PC-9 (cell line): ENCODE measurements at regions not wholly inside any gene's neighbourhood (a gene's known extent, or its start where the extent isn't known, plus 50 kb on each side); places are given as distances from the start of the nearest gene placed in this dataset.
"Not testable (repeated sequence)": the region's sequence is repeated elsewhere in the genome, so short reads cannot be mapped to it uniquely, and the experiment has no call there.

Experiments
- BruUV-seq: library from RNA; stranded (reverse); fragments of 400-500 nt; replicated peaks from 2 replicates; lab custom pipeline; 2021; lab: Mats Ljungman, UMichigan
- CTCF ChIA-PET: fragments of 300-600 bp; sonication (Branson Sonifier 250); formaldehyde crosslinking; loops from one replicate; lab custom pipeline; 2022; ENCODE audit warnings: antibody characterized with exemption; lab: Charles Lee
- POLR2A ChIA-PET: fragments of 300-600 bp; sonication (Branson Sonifier 250); formaldehyde crosslinking; loops from one replicate; lab custom pipeline; 2022; ENCODE audit warnings: antibody characterized with exemption; ENCODE audit not compliant: unreplicated experiment; lab: Charles Lee
- DNase-seq, 2 experiments: peaks; one replicate each; pipeline versions ENCODE4 v3.0.0 to v3.0.0-alpha.2; 2015 to 2022; ENCODE audit warnings: mixed read lengths in 1 of 2
- H2AFZ ChIP-seq: fragments of 200-600 bp; sonication (generic); 2 replicates; pipeline ENCODE4 v1.8.1; 2017; ENCODE audit warnings: antibody characterized with exemption
- H3F3A ChIP-seq: fragments of 200-600 bp; sonication (generic); 2 replicates; pipeline ENCODE4 v1.8.1; 2017; ENCODE audit warnings: antibody characterized with exemption, mild to moderate bottlenecking, low read depth; ENCODE audit not compliant: insufficient read depth
- H3K27ac ChIP-seq: fragments of 200-600 bp; sonication (generic); 2 replicates; pipeline ENCODE4 v1.6.1; 2016; ENCODE audit warnings: mixed run types
- H3K27me3 ChIP-seq: fragments of 200-600 bp; sonication (generic); 2 replicates; pipeline ENCODE4 v1.6.1; 2016; ENCODE audit warnings: low read depth, mixed run types; ENCODE audit not compliant: insufficient read depth
- H3K36me3 ChIP-seq: fragments of 200-600 bp; sonication (generic); 2 replicates; pipeline ENCODE4 v1.6.1; 2016; ENCODE audit warnings: low read depth, mixed run types
- H3K4me1 ChIP-seq: fragments of 200-600 bp; sonication (generic); replicated peaks from 2 replicates; pipeline ENCODE4 v1.6.1; 2016; ENCODE audit warnings: mixed run types; ENCODE audit not compliant: insufficient read depth
- H3K4me2 ChIP-seq: fragments of 200-600 bp; sonication (generic); 2 replicates; pipeline ENCODE4 v1.6.1; 2017; ENCODE audit warnings: mixed run types
- H3K4me3 ChIP-seq: fragments of 200-600 bp; sonication (generic); 2 replicates; pipeline ENCODE4 v1.6.1; 2016; ENCODE audit warnings: mixed run types
- H3K79me2 ChIP-seq: fragments of 200-600 bp; sonication (generic); 2 replicates; pipeline ENCODE4 v1.6.1; 2017; ENCODE audit warnings: low read depth, mixed run types
- H3K9me2 ChIP-seq: fragments of 200-600 bp; sonication (generic); 2 replicates; pipeline ENCODE4 v1.8.1; 2017; ENCODE audit warnings: mild to moderate bottlenecking; ENCODE audit not compliant: insufficient read depth
- H3K9me3 ChIP-seq: fragments of 200-600 bp; sonication (generic); 2 replicates; pipeline ENCODE4 v1.8.1; 2016; ENCODE audit warnings: low read depth; ENCODE audit not compliant: insufficient read depth
- H4K20me1 ChIP-seq: fragments of 200-600 bp; sonication (generic); 2 replicates; pipeline ENCODE4 v1.8.1; 2017; ENCODE audit not compliant: insufficient read depth
- EZH2 ChIP-seq: fragments of 200-600 bp; sonication (generic); IDR thresholded peaks from 2 replicates; pipeline ENCODE4 v1.8.0; 2017; ENCODE audit warnings: antibody characterized with exemption, low read depth
- intact Hi-C: fragments of 100-400 bp; cut with micrococcal nuclease; formaldehyde crosslinking; loops from one replicate; pipeline ENCODE4 v1.10.0; 2022; ENCODE audit not compliant: unreplicated experiment
- TF ChIP-seq, protein P1 (sequence below): fragments of 200-600 bp; sonication (generic); conservative IDR thresholded peaks from 2 replicates; pipeline ENCODE4 v1.6.1; 2017; ENCODE audit warnings: mixed run types, antibody characterized with exemption, mild to moderate bottlenecking, moderate library complexity

DNA sequence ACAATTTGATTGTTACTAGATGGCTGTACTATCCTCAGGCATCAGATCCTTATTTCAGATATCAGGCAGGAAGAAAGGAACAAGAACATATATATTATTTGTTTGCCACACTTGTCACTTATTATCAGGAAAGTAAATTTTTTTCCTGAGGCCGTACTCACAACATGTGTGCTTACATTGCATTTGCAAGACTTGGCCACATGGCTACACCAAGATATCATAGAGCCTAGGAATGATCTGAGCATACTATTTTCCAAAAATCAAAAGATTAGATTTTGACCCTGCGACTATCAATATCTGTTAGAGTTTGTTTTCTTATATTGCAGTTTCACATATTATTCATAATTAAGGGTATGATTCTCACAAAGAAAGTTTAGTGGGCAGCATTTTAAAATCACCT, 426.2 kb upstream of the BCHE start:
- Histone ChIP-seq H3K4me3 (no peak overlapping the region), H3K4me2 (no peak overlapping the region), H3K27ac (no peak overlapping the region), H4K20me1 (no peaks in the 10 kb centered on the region), H2AFZ (no peak overlapping the region), H3K27me3 (no peaks in the 10 kb centered on the region), H3K36me3 (no peaks in the 10 kb centered on the region), H3F3A (no peaks in the 10 kb centered on the region), H3K9me2 (no peaks in the 10 kb centered on the region), H3K79me2 (no peaks in the 10 kb centered on the region), H3K4me1 (no peaks in the 10 kb centered on the region), H3K9me3 (no peaks in the 10 kb centered on the region)
- CTCF ChIA-PET = no interaction called here
- BruUV-seq = no TSS peak
- POLR2A ChIA-PET = no interaction called here
- intact Hi-C loops = no loop called here
- no peak for TF ChIP-seq EZH2
- TF ChIP-seq, protein P1, sequence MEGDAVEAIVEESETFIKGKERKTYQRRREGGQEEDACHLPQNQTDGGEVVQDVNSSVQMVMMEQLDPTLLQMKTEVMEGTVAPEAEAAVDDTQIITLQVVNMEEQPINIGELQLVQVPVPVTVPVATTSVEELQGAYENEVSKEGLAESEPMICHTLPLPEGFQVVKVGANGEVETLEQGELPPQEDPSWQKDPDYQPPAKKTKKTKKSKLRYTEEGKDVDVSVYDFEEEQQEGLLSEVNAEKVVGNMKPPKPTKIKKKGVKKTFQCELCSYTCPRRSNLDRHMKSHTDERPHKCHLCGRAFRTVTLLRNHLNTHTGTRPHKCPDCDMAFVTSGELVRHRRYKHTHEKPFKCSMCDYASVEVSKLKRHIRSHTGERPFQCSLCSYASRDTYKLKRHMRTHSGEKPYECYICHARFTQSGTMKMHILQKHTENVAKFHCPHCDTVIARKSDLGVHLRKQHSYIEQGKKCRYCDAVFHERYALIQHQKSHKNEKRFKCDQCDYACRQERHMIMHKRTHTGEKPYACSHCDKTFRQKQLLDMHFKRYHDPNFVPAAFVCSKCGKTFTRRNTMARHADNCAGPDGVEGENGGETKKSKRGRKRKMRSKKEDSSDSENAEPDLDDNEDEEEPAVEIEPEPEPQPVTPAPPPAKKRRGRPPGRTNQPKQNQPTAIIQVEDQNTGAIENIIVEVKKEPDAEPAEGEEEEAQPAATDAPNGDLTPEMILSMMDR = no peak
- DNase-seq = no peak

DNA sequence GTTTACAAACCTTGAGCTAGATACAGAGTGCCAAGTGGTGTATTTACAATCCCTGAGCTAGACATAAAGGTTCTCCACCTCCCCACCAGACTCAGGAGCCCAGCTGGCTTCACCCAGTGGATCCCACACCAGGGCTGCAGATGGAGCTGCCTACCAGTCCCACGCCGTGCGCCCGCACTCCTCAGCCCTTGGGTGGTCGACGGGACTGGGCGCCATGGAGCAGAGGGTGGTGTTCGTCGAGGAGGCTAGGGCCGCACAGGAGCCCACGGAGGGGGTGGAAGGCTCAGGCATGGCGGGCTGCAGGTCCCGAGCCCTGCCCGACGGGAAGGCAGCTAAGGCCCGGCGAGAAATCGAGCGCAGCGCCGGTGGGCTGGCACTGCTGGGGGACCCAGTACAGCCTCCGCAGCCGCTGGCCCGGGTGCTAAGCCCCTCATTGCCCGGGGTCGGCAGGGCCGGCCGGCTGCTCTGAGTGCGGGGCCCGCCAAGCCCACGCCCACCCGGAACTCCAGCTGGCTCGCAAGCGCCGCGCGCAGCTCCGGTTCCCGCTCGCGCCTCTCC, 421.1 kb upstream of the BCHE start:
- H3K79me2 ChIP-seq, H3K9me2 ChIP-seq, H2AFZ ChIP-seq, H3K27ac ChIP-seq, POLR2A ChIA-PET, H3K36me3 ChIP-seq, H3K27me3 ChIP-seq, H3K9me3 ChIP-seq, intact Hi-C loops, H3K4me3 ChIP-seq, H4K20me1 ChIP-seq, H3K4me1 ChIP-seq, BruUV-seq, DNase-seq, H3F3A ChIP-seq, H3K4me2 ChIP-seq, CTCF ChIA-PET: not testable (repeated sequence)

DNA sequence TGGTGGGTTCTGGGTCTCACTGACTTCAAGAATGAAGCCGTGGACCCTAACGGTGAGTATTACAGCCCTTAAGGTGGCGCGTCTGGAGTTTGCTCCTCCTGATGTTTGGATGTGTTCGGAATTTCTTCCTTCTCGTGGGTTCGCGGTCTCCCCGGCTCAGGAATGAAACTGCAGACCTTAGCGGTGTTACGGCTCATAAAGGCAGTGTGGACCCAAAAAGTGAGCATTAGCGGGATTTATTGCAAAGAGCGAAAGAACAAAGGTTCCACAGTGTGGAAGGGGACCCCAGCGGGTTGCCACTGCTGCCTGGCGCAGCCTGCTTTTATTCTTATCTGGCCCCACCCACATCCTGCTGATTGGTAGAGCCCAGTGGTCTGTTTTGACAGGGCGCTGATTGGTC, 420.5 kb upstream of the BCHE start:
- TF ChIP-seq EZH2 = no peak
- TF ChIP-seq, protein P1 = no peak
- Histone ChIP-seq H3K79me2 (no peaks in the 10 kb centered on the region), H3K9me2 (no peaks in the 10 kb centered on the region), H3K36me3 (no peaks in the 10 kb centered on the region), H2AFZ (no peak overlapping the region), H3K27me3 (no peaks in the 10 kb centered on the region), H3K4me3 (no peak overlapping the region), H3K9me3 (no peaks in the 10 kb centered on the region), H4K20me1 (no peaks in the 10 kb centered on the region), H3F3A (no peaks in the 10 kb centered on the region), H3K4me1 (no peaks in the 10 kb centered on the region), H3K27ac (no peak overlapping the region), H3K4me2 (no peak overlapping the region)
- DNase-seq = no peak
- intact Hi-C loops = no loop called here
- no TSS peak for BruUV-seq
- CTCF ChIA-PET = no interaction called here
- POLR2A ChIA-PET = no interaction called here

DNA sequence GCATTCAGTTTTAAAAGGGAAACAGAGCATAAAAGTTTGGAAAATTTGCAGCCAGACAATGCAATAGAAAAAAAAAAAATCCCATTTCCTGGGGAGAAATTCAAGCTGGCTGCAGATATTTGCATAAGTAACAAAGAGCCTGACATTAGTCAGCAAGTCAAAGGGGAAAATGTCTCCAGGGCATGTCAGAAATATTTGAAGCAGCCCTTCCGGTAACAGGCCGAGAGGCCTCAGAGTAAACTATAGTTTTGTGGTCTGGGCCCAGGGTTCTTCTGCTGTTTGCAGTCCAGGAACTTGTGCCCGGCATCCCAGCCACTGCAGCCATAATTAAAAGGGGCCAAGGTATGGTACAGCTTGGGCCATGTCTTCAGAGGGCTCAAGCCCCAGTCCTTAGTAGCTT, 411.6 kb upstream of the BCHE start:
- no peak for TF ChIP-seq EZH2
- TF ChIP-seq, protein P1 = no peak
- DNase-seq = no peak
- H3K27ac ChIP-seq = no peak overlapping the region
- H3K27me3 ChIP-seq = no peaks in the 10 kb centered on the region
- H3K9me3 ChIP-seq = no peaks in the 10 kb centered on the region
- 0 out of 2 replicates have a peak, but pooled peaks cover 5% of the 10 kb centered on the region for H3K9me2 ChIP-seq
- H3K4me1 ChIP-seq = no peaks in the 10 kb centered on the region
- no peaks in the 10 kb centered on the region for H4K20me1 ChIP-seq
- intact Hi-C loops = no loop called here
- no peak overlapping the region for H3K4me2 ChIP-seq
- ChIA-PET CTCF (no interaction called here), POLR2A (no interaction called here)
- no peaks in the 10 kb centered on the region for H3F3A ChIP-seq
- H3K36me3 ChIP-seq = no peaks in the 10 kb centered on the region
- H3K4me3 ChIP-seq = no peak overlapping the region
- H2AFZ ChIP-seq = no peak overlapping the region
- BruUV-seq = no TSS peak
- H3K79me2 ChIP-seq = no peaks in the 10 kb centered on the region
